Spleen (tissue), 11 donors: ENCODE measurements at regions not wholly inside any gene's neighbourhood (a gene's known extent, or its start where the extent isn't known, plus 50 kb on each side); places are given as distances from the start of the nearest gene placed in this dataset.

Source experiments
- DNase-seq: peaks from one replicate; pipeline ENCODE4 v3.0.0-alpha.2; 2020
- H3K27ac ChIP-seq, 8 donors: fragments of 200-600 bp; sonication (generic) in 7 of 8; 1 replicate in 4 of 8; 2 replicates in 4 of 8; pipeline versions ENCODE4 v1.5.0 to v1.8.0; 2016 to 2021; ENCODE audit warnings: inconsistent platforms in 4 of 8, mild to moderate bottlenecking in 4 of 8, moderate library complexity in 1 of 8
- H3K27me3 ChIP-seq, 7 donors: fragments of 200-600 bp; sonication (generic) in 6 of 7; replicated peaks in 1 of 7; 1 replicate in 4 of 7; 2 replicates in 3 of 7; pipeline versions ENCODE4 v1.5.0 to v1.8.0; 2016 to 2021; ENCODE audit warnings: inconsistent platforms in 3 of 7, mild to moderate bottlenecking in 1 of 7
- H3K36me3 ChIP-seq, 6 donors: fragments of 200-600 bp; sonication (generic) in 5 of 6; 1 replicate in 4 of 6; 2 replicates in 2 of 6; pipeline versions ENCODE4 v1.5.0 to v1.8.0; 2016 to 2021; ENCODE audit warnings: inconsistent platforms in 2 of 6
- H3K4me1 ChIP-seq, 6 donors: fragments of 200-600 bp; sonication (generic) in 5 of 6; 1 replicate in 3 of 6; 2 replicates in 3 of 6; pipeline versions ENCODE4 v1.5.0 to v1.8.0; 2016 to 2021; ENCODE audit warnings: inconsistent platforms in 3 of 6
- H3K4me3 ChIP-seq, 8 donors: fragments of 200-600 bp; sonication (generic) in 7 of 8; 1 replicate in 4 of 8; 2 replicates in 4 of 8; pipeline versions ENCODE4 v1.5.0 to v1.8.0; 2016 to 2021; ENCODE audit warnings: inconsistent platforms in 4 of 8, mild to moderate bottlenecking in 4 of 8, moderate library complexity in 2 of 8
- H3K9me3 ChIP-seq, 8 donors: fragments of 200-600 bp; sonication (generic) in 7 of 8; 1 replicate in 4 of 8; 2 replicates in 4 of 8; pipeline versions ENCODE4 v1.5.0 to v1.8.0; 2016 to 2021; ENCODE audit warnings: inconsistent platforms in 4 of 8
- CTCF ChIP-seq, 11 experiments: fragments of 200-600 bp in 7 of 11; fragments of 450-650 bp in 4 of 11; sonication (generic) in 4 of 11; IDR thresholded peaks in 8 of 11; conservative IDR thresholded peaks in 3 of 11; 1 replicate in 7 of 11; 2 replicates in 4 of 11; pipeline versions ENCODE4 v1.4.0 to v1.8.0; 2016 to 2021; ENCODE audit warnings: antibody characterized with exemption in 11 of 11, inconsistent platforms in 4 of 11, mild to moderate bottlenecking in 1 of 11
- POLR2A ChIP-seq, 3 donors: fragments of 450-650 bp; IDR thresholded peaks; one replicate each; pipeline ENCODE4 v1.5.1; 2017; ENCODE audit warnings: antibody characterized with exemption in 3 of 3, mild to moderate bottlenecking in 1 of 3
- POLR2AphosphoS5 ChIP-seq, 3 donors: sonication (generic); formaldehyde crosslinking; IDR thresholded peaks; one replicate each; pipeline ENCODE4 v1.5.1; 2017; ENCODE audit warnings: antibody characterized with exemption in 3 of 3
- WGBS, 5 donors: extraction: QIAGEN DNeasy Blood & Tissue Kit in 3 of 5; methylation state at CpG; one replicate each; pipeline versions ENCODE4 v1.1.5 to v1.1.7; 2013 to 2018; 5-methylcytosine and 5-hydroxymethylcytosine counted together
- intact Hi-C: fragments of 100-400 bp; cut with DNase I; formaldehyde crosslinking; loops from one replicate; pipeline ENCODE4 v1.15.0; 2023; ENCODE audit warnings: low total_unique reads
- donor health status: healthy with polysubstance abuse.
- donor health status: DM: no; HTN: no; CAD: no; lungs with moderate emphysema.
- donor health status: DM: no; HTN: no; CAD: no.
- donor health status: Bipolar disorder and iron deficiency.
- donor health status: healthy.
- donor health status: DM: no; HTN: no; CAD: no.
- donor health status: DM: yes; HTN: yes; CAD: no.

DNA sequence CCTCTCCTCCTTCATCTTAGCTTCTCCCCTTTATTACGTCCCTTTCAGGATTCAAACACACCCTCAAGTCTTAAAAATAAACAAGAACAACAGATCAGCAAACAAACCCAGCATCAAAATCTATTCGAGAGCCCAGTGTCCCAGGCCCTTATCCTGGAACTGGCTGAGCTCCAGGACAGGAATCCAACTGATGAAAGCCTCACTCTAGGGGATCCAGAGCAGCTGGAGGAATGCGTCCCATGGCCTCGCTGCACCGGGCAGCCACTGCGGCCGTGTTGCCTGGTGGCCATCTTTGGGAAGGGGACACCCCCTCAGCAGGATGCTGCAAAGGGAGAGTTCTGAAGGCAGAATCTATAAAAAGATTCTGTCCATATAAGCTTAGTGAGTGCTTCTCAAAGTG is 156.5 kb upstream of the BMPER start:
- no peaks in the 10 kb centered on the region for H3K27me3 ChIP-seq
- no peak overlapping the region for H3K4me3 ChIP-seq
- peaks cover 0 to 6% (median 0%) of the 10 kb centered on the region in 8 donors for H3K9me3 ChIP-seq
- no peak for TF ChIP-seq POLR2A (IDR thresholded peaks at IDR 0.05)
- no peak for TF ChIP-seq POLR2AphosphoS5 (IDR thresholded peaks at IDR 0.05)
- no peak for TF ChIP-seq CTCF (IDR thresholded peaks at IDR 0.05 in 8 of 11, conservative IDR thresholded peaks at IDR 0.05 in 3 of 11)
- no peaks in the 10 kb centered on the region for H3K36me3 ChIP-seq
- H3K4me1 ChIP-seq = no peaks in the 10 kb centered on the region
- no peak for DNase-seq
- intact Hi-C loops = no loop called here
- no peak overlapping the region for H3K27ac ChIP-seq
- WGBS, 5 donors = 46 to 89% (median 77%) methylated on average over 2 to 7 of the region's 7 CpGs

- intact Hi-C loops = no loop called here
- Histone ChIP-seq H3K4me3 (no peak overlapping the region), H3K27ac (no peak overlapping the region), H3K9me3 (no peaks in the 10 kb centered on the region), H3K27me3 (no peaks in the 10 kb centered on the region), H3K4me1 (no peaks in the 10 kb centered on the region), H3K36me3 (no peaks in the 10 kb centered on the region)
- TF ChIP-seq CTCF (IDR thresholded peaks at IDR 0.05 in 8 of 11, conservative IDR thresholded peaks at IDR 0.05 in 3 of 11) (no peak), POLR2AphosphoS5 (IDR thresholded peaks at IDR 0.05) (no peak), POLR2A (IDR thresholded peaks at IDR 0.05) (no peak)
- WGBS, 5 donors = 38 to 57% (median 50%) methylated on average over 1 of the region's 1 CpG
- no peak for DNase-seq
Measured at GRCh38 chr7:33750177-33750576, 155.2 kb upstream of the BMPER start.

GRCh38 chr7:33751443-33751842 is 153.9 kb upstream of the BMPER start:
- no peaks in the 10 kb centered on the region for H3K27me3 ChIP-seq
- intact Hi-C loops = no loop called here

More at GRCh38 chr7:33751443-33751842, 153.9 kb upstream of the BMPER start:
- H3K9me3 ChIP-seq = no peaks in the 10 kb centered on the region
- 78 to 91% (median 87%) methylated on average over 1 of the region's 1 CpG for WGBS, 5 donors
- no peak overlapping the region for H3K4me3 ChIP-seq
- no peak for TF ChIP-seq POLR2AphosphoS5 (IDR thresholded peaks at IDR 0.05)
- TF ChIP-seq POLR2A (IDR thresholded peaks at IDR 0.05) = no peak
- TF ChIP-seq CTCF (IDR thresholded peaks at IDR 0.05 in 8 of 11, conservative IDR thresholded peaks at IDR 0.05 in 3 of 11) = no peak
- no peaks in the 10 kb centered on the region for H3K36me3 ChIP-seq
- no peak overlapping the region for H3K27ac ChIP-seq
- DNase-seq = no peak
- peaks cover 0 to 8% (median 0%) of the 10 kb centered on the region in 6 donors for H3K4me1 ChIP-seq
